ENCODE measurements at regions not wholly inside any gene's neighbourhood (a gene's known extent, or its start where the extent isn't known, plus 50 kb on each side); places are given as distances from the start of the nearest gene placed in this dataset.
"Not testable (repeated sequence)": the region's sequence is repeated elsewhere in the genome, so short reads cannot be mapped to it uniquely, and the experiment has no call there.

GRCh38 chr4:9604031-9604892, 160.0 kb downstream of the DEFB131A start:
- DNase-seq, result peak; percentile 20
- not testable (repeated sequence) for ATAC-seq

DNA sequence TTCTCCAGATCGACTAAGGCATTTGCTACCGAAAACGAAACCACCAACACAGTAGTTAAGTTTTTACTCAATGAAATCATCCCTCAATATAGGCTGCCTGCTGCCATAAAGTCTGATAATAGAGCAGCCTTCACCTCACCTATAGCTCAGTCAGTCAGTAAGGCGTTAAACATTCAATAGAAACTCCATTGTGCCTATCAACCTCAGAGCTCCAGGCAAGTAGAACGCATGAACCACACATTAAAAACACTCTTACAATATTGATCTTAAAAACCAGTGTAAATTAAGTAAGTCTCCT, 160.6 kb downstream of the DEFB131A start:
- not testable (repeated sequence) for ATAC-seq, DNase-seq

DNA sequence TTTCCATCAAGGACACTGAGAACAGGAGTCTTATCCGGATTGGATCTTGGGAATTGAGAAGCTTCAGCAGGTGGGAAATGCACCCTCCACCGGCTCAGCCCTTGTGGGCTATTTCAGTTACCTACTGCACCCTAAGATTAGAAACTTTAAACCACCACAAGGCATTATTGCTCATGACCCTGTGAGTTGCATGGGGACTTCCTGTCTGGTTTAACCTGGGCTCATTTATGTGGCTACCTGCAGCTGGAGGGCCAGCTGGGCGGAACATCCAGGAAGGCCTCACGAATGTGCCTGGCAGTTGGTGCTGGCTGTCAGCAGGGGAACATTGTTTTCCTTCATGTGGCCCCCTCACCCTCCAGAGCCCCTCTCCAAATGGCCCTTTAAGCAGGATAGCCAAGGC, 164.1 kb downstream of the DEFB131A start:
- DNase-seq, result no peak
- no peak for ATAC-seq

DNA sequence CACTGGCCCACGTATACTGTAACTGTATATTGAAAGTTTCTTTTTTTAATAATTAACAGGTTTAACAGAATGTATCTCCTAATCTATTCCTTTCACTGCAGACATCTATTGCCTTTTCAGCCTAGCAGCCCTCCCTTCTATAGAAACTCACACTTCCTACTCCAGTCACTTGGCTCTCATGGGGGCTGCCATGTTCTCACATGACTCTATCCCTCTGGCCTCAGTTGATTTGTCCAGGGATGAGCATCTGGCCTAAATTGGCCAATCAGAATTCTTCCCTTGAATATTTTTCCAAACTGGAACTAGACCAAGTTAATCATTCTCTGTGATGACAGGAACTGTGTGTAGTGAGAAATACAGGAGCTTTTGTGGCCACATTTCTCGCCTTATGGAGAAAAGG, 166.1 kb downstream of the DEFB131A start:
- not testable (repeated sequence) for ATAC-seq

GRCh38 chr4:9611101-9611500, 166.9 kb downstream of the DEFB131A start:
- no peak for DNase-seq
- no peak for ATAC-seq

More for the DNA sequence above, 166.1 kb downstream of the DEFB131A start:
- DNase-seq, result not testable (repeated sequence)

GRCh38 chr4:9636411-9636810, 145.0 kb upstream of the DRD5 start:
- DNase-seq, ATAC-seq: not testable (repeated sequence)

- DNase-seq, ATAC-seq: not testable (repeated sequence)
Observed at GRCh38 chr4:9659678-9660077, 121.8 kb upstream of the DRD5 start.

DNA sequence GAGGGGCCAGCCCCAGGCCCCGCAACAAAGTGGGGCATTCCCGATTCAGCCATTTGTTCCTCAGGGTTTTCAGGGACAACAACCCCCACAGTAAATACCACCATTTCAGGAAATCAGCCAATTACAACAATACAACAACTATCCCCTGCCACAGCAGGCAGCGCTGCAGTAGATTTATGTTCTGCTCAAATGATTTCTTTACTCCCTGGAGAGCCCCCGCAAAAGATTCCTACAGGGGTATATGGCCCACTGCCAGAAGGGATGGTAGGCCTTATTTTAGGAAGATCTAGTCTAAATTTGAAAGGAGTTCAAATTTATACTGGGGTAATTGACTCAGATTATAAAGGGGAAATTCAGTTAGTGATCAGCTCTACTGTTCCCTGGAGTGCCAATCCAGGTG, 120.5 kb upstream of the DRD5 start:
- ATAC-seq, DNase-seq: not testable (repeated sequence)

DNA sequence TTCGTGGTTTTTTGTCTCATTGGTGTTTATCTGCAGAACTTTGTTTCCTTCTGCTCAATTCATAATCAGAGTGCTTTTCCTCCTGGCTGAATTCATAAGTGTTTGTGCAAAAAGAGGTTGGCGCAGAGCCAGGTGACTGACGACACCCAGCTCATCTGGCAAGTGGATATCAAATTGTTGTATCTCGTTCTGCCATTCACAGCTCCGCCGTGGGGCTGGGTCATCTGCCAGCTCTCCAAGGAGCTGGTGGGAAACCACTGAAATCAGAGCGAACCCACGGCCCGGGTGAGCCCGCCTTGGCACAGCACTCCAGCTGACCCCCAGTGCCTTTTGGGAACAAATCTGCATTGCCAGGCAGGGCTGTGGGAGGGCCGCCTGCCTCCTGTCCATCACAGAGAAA, 110.7 kb upstream of the DRD5 start:
- not testable (repeated sequence) for DNase-seq

GRCh38 chr4:9677357-9677756, 104.1 kb upstream of the DRD5 start:
- ATAC-seq, DNase-seq: not testable (repeated sequence)

More for the DNA sequence above, 110.7 kb upstream of the DRD5 start:
- ATAC-seq, result not testable (repeated sequence)

DNA sequence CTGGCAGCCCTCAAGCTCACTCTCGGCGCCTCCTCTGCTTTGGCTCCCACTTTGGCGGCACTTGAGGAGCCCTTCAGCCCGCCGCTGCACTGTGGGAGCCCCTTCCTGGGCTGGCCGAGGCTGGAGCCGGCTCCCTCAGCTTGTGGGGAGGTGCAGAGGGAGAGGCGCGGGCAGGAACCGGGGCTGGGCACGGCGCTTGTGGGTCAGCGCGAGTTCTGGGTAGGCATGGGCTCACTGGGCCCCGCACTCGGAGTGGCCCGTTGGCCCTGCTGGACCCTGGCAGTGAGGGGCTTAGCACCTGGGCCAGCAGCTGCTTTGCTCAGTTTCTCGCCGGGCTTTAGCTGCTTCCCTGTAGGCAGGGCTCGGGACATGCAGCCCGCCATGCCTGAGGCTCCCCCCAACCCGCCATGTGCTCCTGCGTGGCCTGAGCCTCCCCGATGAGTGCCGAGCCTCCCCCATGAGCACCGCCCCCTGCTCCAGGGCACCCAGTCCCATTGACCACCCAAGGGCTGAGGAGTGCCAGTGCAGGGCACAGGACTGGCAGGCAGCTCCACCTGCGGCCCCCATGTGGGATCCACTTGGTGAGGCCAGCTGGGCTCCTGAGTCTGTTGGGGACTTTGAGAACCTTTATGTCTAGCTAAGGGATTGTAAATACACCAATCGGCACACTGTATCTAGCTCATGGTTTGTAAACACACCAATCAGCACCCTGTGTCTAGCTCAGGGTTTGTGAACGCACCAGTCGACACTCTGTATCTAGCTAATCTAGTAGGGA, 101.5 kb upstream of the DRD5 start:
- ATAC-seq (no peak), DNase-seq (no peak)

GRCh38 chr4:9683174-9683573, 98.3 kb upstream of the DRD5 start:
- ATAC-seq, result not testable (repeated sequence)

DNA sequence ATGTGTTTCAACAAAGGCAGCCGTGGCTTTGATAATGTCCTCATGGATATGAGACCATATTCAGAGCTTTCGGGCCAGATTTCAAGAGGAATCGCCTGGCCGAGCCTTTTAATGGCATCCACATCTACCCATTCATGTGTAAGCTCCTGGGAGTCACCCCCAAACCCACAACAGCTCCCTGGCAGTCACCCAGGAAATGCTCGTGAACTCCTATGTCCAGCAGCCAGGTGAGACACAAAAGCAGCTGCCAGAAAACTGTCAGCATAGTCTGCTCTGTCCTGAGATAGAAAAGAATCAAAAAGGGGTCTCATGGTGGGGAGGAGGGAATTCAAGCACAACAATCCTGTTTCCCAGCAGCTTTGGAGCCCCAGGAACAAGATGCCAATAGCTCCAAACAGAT, 96.4 kb upstream of the DRD5 start:
- not testable (repeated sequence) for ATAC-seq, DNase-seq

More at GRCh38 chr4:9683174-9683573, 98.3 kb upstream of the DRD5 start:
- DNase-seq, result not testable (repeated sequence)

DNA sequence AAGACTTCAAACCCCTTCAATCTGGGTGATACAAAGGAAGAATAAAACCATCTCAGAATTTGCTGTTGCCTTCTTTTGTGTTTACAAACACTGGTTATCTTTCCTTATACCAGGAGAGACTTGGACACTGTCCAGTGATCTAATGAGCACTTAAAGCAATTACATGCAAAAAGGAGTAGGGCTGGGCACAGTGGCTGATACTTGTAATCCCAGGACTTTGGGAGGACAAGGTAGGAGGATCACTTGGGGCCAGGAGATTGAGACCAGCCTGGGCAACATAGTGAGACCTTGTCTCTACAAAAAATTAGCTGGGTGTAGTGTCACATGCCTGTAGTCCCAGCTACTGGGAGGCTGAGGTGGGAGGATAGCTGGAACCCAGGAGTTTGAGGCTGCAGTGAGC, 95.7 kb upstream of the DRD5 start:
- ATAC-seq (no peak), DNase-seq (no peak)

DNA sequence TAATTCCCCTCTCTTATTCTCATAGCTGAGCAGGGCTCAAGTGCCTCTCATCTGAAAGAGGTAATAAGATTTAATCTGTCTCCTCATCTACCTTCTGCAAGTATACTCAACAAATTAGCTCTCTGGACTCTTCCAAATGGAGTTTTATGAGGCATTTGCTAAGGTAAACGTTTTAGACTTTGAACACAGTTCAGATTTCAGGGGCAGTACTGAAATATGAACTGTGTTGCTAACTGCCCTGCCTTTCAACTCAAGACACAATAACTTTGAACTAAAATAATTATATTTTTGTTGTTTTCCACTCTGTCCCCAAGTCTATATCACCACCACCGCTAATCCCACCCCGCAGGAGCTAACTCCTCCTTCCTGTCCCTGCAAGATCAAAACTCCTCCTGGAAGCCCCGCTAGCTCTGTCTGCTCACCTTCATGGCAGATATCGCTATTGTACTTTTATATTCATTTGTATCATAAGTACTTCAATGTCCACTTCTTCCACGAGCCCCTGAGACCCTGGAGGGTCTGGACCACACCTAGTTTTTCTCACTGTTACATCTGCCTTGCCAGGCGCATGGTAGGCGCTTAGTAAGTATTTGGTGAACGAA, 90.7 kb upstream of the DRD5 start:
- ATAC-seq, DNase-seq: not testable (repeated sequence)

DNA sequence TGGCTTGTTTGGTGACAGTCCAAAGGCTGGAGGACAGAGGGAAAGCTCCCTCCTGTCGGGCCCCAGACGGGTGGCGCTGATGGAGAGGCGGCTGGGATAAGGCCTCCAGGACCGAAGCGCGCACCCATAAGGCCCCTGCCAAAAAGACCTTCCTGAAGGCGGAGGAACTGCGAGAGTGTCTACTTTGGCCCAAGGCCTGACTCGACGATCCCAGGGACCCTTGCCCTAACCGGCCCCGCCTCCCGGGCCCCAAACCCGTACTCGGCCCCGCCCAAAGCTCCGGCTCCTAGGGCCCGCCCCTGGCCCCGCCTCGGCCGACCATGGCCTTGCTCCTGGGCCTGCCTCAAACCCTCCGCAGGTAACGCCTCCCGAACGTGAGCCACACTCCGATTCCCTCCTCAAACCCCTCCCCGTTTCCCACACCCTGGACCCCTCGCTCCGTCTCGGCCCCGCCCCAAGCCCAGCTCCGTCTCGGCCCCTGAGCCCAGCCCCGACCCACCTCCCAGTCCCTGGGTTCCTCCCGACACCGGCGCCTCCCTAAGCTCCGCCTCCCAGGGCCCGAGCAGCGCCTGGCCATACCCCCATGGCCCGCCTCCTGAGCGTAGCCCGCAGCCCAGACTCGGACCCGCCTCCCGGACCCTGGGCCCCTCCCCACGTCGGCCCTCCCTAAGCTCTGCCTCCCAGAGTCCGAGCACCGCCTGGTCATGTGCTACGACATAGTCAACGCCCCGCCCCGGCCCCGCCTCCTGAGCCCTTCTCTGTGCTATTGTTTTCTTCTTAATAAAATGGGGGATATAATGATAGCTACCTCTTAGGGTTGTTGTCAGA, 90.0 kb upstream of the DRD5 start:
- peak; percentile 90 for DNase-seq
- peak; percentile 100 for ATAC-seq

DNA sequence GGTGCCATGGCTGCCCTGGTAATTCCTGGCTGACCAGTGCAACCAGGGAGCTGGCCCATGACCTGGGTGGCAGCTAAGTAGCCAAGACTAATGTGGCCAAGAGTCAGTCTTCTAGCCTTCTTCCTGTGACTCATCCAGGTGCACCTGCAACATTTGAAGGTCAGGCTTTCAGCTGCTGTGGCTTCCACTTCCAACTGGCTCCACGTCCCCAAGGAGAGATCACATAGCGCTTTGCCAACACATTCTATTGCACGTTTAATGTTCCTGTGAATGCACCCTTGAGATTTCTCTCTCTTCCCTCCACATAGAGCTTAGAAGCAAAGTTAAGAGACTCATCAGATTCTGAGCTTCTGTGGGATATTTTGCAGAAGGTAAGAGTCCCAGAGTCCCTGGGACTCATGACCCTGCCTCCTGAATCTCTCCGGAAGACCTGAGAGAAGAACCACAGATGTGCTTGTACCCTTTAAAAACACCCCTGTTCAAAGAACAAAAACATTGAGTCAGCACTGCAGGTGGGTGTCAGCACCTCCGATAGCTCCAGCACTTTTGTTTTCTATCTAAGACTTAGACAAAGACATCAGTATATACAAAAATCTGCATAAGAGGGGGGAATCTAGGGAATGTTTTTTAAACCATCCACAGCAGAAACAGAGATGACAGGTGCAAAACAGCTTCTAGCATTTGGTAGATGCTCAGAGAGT, 88.5 kb upstream of the DRD5 start:
- not testable (repeated sequence) for ATAC-seq, DNase-seq

DNA sequence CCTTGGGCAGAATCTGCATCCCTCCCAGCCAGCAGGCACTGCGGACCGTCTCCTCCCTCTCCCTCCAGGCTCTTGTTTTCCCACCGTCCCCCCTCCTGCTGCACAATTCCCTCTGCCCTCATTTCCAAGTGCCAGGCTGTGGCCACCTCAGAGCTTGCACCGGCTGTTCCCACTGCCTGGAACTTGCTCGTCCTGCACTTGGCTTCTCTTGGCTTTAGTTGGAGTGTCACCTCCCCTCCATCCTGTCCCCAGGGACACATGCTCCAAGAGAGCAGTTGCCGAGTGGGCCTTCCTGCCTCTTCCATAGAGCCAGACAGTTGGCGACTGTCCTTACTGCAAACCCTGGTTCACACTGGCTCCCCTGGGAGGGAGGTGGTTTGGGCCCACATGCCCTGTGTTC, 87.0 kb upstream of the DRD5 start:
- DNase-seq, ATAC-seq: not testable (repeated sequence)

DNA sequence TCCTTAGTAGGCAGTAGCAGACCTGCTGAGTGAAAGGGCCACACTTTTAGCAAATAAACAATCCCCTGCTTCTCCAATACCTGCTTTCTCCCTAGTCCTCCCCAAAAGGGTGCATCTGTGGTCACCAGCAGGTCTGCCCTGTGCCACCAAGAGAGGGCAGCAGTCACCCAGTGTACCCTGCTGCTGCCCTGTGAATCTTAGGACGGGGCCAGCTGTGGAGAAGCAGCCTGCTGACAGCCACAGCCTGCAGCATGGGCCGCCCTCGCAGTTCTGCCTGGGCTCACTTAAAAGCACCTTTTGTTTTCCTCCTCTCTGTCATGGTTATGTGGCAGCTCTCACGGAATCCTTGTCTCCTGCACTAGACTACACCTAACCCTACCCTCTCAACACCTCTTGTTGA, 85.4 kb upstream of the DRD5 start:
- peak; percentile 13 for DNase-seq
- not testable (repeated sequence) for ATAC-seq

DNA sequence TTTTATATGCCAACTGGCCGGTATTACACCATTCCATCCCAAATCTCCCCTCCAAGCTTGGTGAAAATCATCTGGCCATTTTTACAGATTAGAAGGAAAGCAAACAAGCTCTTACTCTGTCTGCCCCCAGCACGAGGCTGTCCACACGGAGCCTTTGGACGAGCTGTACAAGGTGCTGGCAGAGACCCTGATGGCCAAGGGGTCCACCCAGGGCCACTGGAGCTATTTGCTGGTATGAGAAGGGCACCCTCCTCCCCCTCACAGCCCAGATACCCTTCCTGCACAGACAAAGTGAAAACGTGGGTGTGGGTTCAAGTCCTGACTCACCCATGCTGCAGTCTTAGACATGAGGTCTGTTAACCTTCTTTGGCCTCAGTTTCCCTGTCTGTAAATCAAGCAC, 84.9 kb upstream of the DRD5 start:
- ATAC-seq, DNase-seq: not testable (repeated sequence)

DNA sequence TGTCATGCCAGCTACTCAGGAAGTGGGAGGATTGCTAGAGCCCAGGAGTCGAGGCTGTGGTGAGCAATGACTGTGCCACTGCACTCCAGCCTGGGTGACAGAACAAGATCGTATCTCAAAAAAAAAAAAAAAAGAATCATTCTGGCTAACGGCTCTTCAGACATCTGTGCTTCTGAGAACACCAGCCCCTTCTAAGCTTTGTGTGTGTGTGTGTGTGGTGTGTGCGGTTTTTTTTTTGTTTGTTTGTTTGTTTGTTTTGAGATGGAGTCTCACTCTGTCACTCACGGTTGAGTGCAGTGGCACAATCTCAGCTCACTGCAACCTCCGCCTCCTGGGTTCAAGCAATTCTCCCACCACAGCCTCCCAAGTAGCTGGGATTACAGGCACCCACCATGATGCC, 79.4 kb upstream of the DRD5 start:
- ATAC-seq, DNase-seq: not testable (repeated sequence)

All from stimulated activated naive CD8-positive, alpha-beta T cell treated with anti-CD3 and anti-CD28 coated beads, Interleukin-15, Interleukin-2, amounts not matched to agents 100 U/mL and 50 U/mL, for 24 hours (primary cell).